GM19043 (cell line): ENCODE measurements at regions not wholly inside any gene's neighbourhood (a gene's known extent, or its start where the extent isn't known, plus 50 kb on each side); places are given as distances from the start of the nearest gene placed in this dataset.

ENCODE experiments used
- ATAC-seq: cut with Tn5 transposase; IDR thresholded peaks from one replicate; pipeline ENCODE4 v1.9.1; 2021; ENCODE audit warnings: low read depth; ENCODE audit not compliant: unreplicated experiment

GRCh38 chr3:46146548-46146947, 61.6 kb downstream of the CCR1 start:
- ATAC-seq: no peak

- ATAC-seq: no peak
These were observed 62.1 kb downstream of the CCR1 start for GRCh38 chr3:46146021-46146420.

- ATAC-seq: no peak
These were observed 63.0 kb downstream of the CCR1 start for GRCh38 chr3:46145147-46145546.

GRCh38 chr3:46143951-46144473, 64.1 kb downstream of the CCR1 start:
- ATAC-seq: no peak

- ATAC-seq: no peak
These were observed 66.3 kb downstream of the CCR1 start for GRCh38 chr3:46141813-46142212.

- no peak for ATAC-seq
These were observed 69.5 kb downstream of the CCR1 start for GRCh38 chr3:46138581-46138980.

- no peak for ATAC-seq
These were observed 72.6 kb downstream of the CCR1 start for GRCh38 chr3:46135475-46135874.

GRCh38 chr3:46133285-46133684, 74.8 kb downstream of the CCR1 start:
- no peak for ATAC-seq

GRCh38 chr3:46132565-46132964, 75.5 kb downstream of the CCR1 start:
- no peak for ATAC-seq

- no peak for ATAC-seq
These were observed 76.1 kb downstream of the CCR1 start for GRCh38 chr3:46131884-46132450.

GRCh38 chr3:46130631-46131310, 77.3 kb downstream of the CCR1 start:
- no peak for ATAC-seq

GRCh38 chr3:46129588-46130272, 78.4 kb downstream of the CCR1 start:
- no peak for ATAC-seq

GRCh38 chr3:46127503-46127902, 80.6 kb downstream of the CCR1 start:
- ATAC-seq: no peak

- no peak for ATAC-seq
These were observed 83.6 kb downstream of the CCR1 start for GRCh38 chr3:46124216-46125177.

- no peak for ATAC-seq
These were observed 84.5 kb downstream of the CCR1 start for GRCh38 chr3:46123646-46124045.

GRCh38 chr3:46122091-46122490, 86.0 kb downstream of the CCR1 start:
- no peak for ATAC-seq

- ATAC-seq: no peak
These were observed 87.1 kb downstream of the CCR1 start for GRCh38 chr3:46120983-46121382.

- ATAC-seq: no peak
These were observed 88.2 kb downstream of the CCR1 start for GRCh38 chr3:46119709-46120498.

GRCh38 chr3:46119253-46119652, 88.9 kb downstream of the CCR1 start:
- no peak for ATAC-seq

- no peak for ATAC-seq
These were observed 89.7 kb upstream of the XCR1 start for GRCh38 chr3:46116996-46117395.
